Stimulated activated CD4-positive, alpha-beta T cell treated with anti-CD3 and anti-CD28 coated beads, TNF-alpha, amount 100 ng/mL, for 24 hours (primary cell): ENCODE measurements at regions not wholly inside any gene's neighbourhood (a gene's known extent, or its start where the extent isn't known, plus 50 kb on each side); places are given as distances from the start of the nearest gene placed in this dataset.
"Not testable (repeated sequence)": the region's sequence is repeated elsewhere in the genome, so short reads cannot be mapped to it uniquely, and the experiment has no call there.

Experiments
- DNase-seq, 3 experiments: peaks; one replicate each; pipeline ENCODE4 v3.0.0-alpha.2; 2020; ENCODE audit warnings: low read depth in 3 of 3

DNA sequence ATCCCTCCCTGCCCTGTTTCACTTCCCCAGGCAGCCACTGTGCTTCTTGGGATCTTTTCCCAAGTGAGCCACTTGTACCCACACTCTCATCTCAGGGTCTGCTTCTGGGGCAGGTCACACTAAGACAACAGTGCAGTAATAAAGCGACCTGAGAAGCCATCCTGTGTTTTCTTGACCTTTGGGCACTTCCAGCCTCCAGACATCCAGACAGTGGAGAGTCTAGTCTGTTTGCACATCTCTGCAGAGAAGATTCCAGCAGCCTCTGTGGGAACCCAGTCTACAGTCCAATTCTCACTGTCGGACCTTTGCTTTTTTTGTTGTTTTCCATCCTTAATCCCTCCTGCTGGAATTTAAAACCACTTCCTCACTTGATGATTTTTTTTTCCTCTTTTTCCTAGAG lies 50.3 kb upstream of the ATP6AP2 start:
- no peak for DNase-seq

DNA sequence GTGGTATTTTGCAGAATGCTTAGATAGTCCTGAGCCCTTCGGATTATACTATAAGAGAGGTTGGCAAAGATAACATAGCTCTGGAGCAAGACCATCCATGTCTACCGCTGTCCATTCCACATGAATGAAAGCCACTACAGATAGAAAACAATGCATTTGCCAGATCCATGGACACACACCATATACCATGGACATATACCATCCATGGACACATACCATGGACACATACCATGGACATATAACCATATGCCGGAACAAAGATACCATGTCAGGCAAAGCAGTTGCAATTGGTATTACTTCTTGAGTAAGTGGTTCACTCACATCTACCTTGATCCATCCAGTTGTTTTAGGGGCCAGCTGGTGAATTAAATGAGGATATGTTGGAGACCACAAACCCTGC lies 53.2 kb upstream of the ATP6AP2 start:
- no peak for DNase-seq

DNA sequence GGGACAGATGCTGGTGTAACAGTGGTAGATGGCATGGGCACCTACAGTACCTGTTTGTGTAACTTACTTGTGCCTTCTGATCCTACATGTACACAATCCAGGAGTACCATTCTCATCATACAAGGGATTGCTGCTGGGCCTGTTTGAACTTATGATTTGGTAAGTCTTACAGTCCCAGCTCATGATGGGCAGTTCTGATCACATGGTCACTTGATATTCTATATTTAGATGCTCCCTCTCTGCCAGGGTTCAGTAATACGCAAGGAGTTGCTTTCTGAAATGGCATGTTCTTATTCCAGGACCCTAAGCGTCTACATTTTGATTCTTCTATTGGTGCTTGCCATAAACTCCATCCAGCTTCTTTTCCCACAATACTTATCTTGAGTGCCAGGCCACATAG lies 54.4 kb upstream of the ATP6AP2 start:
- DNase-seq, result no peak

DNA sequence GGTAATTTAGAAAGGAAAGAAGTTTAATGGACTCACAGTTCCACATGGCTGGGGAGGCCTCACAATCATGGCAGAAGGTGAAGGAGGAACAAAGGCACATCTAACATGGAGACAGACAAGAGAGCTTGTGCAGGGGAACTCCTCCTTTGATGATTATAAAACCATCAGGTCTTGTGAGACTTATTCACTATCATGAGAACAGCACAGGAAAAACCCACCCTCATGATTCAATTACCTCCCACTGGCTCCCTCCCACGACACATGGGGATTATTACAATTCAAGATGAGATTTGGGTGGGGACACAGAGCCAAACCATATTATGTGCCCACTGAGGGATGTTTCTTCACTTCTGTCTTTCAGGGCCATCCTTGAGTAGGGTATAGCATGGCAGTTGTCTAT lies 54.9 kb upstream of the ATP6AP2 start:
- DNase-seq, result not testable (repeated sequence)

DNA sequence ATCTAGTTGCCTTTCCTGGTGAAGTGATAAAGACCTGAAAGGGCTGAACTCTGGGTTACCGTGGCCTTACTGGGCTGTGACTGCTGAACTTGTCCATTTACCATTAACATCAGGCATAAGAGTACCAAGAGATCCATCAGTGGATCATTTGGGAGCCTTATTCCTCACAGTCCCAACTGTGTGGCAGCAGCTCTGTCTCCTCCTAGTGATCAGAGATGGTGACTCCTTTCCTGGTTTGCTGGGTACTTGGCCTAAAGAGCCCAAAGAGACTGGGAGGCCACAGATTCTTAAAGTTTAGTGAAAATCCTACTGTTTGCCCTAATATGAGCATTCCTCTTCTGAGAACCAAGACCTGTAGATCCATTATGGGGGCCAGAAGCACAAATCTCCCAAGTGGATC lies 56.3 kb upstream of the ATP6AP2 start:
- no peak for DNase-seq

DNA sequence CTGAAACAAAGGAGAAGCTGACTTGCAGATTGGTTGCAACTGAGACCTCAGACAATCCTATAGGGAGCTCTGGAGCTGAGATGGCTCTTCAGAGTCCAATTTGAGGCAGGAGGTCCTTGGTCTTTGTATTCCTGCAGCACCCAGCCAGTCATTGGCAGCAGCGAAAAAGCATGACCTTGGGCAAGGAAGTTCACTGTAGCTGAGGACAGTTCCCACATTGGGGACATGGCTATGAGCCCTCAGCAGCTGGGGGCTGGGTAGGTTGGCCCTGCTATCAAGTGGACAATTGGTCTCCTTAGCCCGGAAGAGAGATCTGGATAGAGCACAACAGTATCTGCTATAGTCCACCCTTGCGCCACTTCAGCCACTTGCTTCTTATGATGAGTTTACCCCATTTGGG lies 56.9 kb upstream of the ATP6AP2 start:
- DNase-seq, result no peak

DNA sequence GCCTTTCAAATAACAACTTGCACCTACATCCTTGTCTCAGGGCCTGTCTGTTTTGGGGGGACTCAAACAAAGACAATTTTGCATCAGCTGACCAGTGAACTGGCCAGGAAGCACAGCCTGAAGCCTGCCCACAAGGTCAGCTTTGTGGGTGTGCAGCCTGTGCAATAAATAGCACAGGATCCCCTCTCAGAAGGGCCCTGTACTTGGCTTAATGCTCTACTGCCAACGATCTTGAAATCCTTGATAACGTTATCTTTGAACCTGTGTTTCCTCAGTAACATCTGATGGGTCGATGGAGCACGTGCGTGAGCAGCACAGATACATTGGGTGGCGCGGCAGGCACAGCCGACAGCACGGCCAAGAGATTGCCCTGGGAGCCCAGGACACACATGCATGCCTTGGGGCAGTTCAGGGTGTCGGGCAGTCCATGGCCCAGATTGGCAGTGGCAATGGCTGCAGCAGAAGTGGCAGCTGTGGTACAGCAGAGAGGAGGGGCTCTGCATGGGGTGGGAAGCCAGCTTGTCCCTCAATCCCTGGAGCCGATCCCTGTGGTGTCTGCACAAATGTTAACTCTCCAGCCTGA lies 58.8 kb upstream of the ATP6AP2 start:
- DNase-seq, result no peak

DNA sequence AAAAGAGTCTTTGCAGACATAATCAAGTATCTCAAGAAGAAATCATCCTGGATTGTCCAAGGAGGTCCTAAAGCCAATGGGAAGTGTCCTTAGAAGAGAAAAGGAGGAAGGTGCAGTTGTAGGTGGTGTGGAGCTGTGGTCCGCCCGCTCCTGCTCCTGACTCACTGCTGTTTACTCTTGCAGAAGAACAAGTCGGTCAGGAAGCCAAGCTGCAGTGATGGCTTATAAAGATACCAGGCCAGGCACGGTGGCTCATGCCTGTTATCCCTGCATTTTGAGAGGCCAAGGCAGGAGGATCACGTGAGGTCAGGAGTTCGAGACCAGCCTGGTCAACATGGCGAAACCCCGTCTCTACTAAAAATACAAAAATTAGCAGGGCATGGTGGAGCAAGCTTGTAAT lies 66.4 kb upstream of the ATP6AP2 start:
- DNase-seq, result no peak

DNA sequence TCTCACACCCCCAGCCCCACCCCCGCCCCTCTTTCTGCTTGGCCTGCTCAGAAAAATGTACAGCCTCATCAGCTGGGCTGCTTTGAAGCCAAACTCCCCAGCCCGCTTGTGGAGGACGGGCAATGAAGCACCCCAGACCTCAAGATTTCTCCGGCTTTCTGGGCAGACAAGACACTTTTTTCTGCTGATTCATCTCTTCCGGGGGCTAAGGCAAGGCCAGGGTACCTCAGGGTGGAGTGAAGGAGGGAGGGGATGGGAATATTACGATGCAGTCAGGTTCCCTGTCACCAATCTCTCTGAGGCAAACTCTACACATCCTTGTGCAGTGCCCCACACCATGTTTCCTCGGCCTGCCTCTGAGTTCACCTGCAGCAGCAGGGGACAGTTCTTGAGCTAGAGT lies 66.9 kb upstream of the ATP6AP2 start:
- DNase-seq, result no peak

DNA sequence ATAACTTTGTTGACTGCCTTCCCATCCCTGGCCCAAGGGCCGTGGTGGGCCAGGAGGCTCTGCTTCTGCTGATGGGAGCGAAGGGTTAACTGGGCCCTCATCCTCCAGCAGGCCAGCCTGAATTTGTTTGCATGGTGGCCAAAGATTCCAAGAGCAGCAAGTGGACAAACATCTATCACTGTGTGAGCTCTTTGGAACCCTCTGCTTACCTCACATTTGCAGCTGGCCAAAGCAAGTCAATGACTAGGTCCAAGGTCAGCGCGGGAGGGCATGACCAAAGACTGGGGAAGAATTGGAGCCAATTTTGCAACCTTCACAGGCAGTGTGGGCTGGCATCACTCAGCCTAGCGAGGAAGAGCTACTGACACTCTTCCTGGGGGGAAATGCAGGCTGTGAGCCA lies 67.8 kb upstream of the ATP6AP2 start:
- DNase-seq, result no peak

DNA sequence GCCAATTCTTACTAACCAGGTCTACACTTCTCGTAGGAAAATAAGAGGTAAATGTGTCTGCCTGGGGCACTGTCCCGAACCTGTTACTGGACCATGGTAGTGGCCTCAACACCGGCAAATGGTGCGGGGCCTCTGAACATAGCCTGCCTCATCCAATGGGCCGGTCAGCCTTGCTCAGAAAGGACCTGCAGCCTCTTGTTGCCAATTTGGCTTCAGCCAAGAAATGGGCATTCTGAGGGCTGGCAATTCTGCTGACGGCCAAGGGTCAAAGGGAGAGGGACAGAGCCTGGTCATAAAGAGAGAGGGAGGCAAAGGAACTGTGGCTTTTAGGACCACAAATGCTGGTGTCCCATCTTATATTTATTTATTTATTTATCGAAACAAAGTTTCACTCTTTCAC lies 69.5 kb upstream of the ATP6AP2 start:
- no peak for DNase-seq

DNA sequence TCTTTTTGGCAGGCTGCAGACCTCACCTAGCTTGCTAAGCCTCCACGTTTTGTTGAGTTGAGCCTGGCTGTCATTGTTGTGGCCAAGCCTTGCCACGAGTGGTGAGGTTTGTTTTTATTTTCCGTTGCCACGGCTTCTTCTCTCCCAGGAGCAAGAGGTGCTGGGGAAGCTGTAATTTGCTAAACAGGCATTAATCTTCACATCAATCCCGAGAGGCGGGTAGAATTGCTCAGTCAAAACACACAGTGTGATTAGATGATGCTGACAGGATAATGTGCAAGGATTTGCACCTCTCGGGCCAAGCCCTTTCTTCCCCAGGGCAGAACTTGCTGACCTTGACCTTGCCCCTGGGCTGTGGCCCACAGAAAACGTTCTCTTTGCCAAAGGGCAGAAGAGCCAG lies 72.2 kb upstream of the ATP6AP2 start:
- no peak for DNase-seq

DNA sequence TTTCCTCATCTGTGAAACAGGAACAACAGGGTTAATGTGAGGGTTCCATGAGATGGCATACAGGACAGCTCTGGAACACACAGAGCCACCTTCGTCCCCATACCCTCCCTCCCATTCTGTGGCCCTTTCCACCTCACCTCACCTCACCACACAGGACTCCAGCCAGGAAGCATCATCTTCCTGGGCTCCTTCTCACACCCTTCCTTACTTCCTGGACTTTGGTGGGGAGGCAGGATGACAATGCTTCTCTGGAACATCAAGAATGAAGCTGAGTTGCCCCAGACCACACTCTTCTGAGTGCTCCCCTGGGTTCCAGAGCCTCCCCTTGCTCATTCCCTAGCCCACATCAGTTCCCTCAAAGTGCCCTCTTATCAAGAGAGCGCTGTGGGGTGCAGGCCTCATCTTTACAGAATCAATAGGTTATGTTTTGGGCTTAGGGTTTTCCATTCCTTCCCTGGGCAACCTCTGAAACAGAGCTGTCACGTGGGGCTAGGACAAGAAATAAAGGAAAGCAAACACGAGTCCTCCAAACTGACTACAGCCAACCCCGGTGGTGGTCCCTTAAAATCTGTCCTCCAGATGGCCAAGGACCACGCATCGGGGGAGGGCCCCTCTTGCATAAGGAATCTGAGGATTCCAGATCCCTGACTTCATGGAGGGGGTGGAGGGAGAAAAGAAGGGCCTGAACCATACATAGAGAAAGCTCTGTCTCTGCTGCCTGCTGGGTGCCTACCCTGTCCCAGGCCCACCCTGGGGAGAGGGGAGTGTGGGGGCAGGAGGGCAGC lies 74.4 kb upstream of the ATP6AP2 start:
- DNase-seq, result no peak

DNA sequence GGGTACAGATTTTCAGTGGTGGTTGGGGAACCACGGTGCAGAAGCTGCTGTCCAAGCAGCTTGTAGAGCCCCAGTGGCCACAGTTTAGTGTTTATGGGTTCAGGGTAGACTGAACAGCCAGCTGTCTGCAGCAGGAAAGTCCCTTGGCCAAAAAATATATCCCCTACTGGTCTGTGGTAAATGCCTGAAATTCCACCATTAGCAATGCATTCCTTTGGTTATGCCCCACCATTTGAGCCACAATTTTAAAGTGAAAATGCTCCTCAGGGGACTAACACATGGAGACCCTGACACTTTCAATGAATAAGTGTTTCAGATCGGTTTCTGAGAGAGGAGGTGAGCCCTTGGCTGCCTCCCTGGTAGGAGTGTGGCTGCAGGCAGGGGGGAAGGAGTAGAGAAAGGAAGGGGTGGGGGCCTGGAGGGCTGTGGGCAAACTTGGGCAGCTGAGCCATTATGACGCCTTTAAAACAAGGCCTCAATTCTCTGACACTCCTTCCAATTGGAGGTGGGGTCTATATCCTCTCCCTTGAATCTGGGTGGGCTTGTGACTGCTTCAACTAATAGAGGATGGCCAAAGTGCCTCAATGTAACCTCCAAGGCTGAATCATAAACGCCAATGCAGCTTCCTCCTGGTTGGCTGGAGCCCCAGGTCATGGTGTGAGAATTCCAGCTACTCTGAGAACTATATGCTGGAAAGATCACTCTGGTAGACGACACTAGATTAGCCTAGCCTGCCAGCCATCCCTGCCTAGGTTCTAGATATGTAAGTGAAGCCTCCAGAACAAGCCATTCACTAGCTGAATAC lies 75.8 kb upstream of the ATP6AP2 start:
- no peak for DNase-seq

DNA sequence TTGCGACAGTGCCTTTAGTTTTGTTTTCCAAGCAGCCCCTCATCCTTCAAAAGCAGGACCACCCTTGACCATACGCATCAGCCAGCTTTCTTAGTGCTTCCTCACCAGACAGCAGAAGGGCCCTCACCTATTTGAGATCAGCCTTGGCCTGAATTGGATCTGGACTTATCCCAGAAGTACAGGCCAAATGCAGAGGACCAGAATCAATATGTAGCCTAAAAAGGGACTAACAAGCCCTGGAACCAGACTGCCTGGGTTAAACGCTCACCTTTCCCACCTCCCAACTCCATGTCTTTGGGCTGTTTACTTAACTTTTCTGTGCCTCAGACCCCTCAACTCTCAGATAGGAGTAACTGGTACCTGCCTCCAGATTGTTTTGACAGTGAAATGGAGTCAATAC lies 77.7 kb upstream of the ATP6AP2 start:
- no peak for DNase-seq

DNA sequence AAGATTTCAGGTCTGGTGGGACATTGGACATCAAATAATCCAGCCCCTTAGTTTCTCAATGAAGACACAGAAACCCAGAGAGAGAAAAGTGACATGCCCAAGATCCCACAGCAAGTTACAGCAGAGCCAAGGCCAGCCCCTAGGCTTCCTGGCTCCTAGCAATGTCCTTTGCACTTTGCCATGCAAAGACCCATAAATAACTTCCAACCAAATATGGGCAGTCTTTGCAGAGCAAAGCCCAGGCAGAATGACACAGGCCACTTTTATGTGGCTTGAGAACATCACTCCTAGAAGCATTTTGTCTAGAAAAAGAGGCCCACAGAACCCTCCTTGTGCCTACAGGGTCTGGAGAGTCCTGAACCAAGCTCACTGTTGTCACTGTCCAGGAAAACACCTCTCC lies 78.1 kb upstream of the ATP6AP2 start:
- DNase-seq, result no peak

DNA sequence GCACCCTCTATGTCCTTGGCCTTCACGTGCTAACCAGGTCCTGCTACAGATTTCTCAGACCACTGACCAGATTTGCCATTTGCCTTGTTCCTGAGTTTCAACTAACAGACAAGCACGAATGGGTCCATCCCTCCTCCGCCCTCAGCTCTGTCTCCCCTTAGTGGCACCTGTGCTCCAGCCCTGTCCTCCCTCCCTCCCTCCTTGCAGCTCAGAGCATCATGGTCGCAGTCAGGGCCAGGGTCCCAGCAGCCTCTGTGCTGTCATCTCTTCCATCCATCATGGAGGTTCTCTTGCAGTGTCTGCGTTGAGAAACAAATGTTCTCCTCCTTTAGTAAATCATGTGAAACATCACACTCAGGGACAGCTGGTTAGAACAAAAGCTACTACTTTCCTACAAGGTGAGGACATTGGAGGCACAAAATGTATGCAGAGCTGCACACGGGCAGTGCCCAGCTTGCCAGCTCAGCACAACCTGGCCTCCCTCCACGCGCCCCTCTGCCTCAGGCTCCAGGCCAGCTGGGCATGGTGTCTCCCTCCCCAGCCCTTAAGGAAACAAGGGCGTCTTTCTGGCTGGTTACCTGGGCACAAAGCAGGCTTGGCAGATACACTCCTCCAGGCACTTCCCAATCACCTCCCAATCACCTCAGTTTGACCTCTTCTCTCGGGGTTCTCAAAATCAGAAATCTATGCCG lies 79.5 kb upstream of the ATP6AP2 start:
- DNase-seq, result no peak

DNA sequence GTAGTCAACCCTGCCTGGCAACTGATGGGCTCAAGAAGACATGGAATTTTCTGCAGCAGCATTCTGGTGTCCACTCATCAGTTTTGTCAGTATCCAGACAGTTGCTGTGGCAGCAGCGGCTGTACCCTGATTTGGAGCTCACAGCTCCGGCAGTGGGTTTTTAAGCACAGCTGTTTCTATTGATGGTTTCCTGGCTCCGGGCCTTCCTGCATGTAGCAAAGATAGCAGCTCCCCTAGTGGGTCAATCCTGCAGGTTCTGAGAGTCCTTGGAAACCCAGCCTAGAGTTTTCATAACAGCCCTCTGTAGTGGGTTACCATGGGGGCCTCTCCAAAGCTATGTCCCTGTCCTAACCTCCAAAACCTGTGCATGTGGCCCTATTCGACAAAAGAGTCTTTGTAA lies 84.0 kb upstream of the ATP6AP2 start:
- no peak for DNase-seq

DNA sequence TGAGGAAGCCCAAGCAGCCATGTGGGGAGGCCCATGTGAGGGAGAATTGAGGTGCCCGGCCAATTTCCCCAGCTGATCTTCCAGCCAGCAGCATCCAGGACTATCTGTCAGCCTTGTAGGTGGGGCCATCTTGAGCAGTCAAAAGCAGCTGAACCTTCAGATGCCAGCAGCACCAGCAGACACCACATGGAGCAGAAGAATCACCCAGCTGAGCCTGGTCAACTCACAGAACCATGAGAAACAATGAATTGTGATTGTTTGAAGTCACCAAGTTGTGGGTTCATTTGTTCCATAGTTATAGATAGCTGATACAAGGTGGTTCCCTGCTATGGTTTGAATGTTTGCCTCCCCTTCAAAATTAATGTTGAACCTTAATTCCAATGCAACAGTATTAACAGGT lies 85.1 kb upstream of the ATP6AP2 start:
- DNase-seq, result no peak

DNA sequence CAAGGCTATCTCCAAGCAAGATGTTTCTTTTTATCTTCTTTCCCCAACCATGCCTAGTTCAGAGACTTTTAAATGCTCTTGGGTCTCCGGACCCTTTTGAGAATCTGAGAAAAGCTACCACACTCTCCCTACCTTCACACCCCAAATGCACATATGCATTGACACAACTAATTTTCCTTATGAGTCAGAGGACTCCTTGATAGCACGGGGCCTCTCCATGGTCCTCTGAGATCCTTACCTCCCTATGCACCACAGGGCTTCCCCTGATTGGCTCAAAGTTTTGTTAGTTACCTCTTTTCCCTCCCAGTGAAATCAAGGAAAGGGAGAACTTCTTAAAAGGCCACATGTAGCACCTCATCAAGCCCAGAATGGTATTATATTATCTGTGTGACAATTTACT lies 86.8 kb upstream of the ATP6AP2 start:
- no peak for DNase-seq

DNA sequence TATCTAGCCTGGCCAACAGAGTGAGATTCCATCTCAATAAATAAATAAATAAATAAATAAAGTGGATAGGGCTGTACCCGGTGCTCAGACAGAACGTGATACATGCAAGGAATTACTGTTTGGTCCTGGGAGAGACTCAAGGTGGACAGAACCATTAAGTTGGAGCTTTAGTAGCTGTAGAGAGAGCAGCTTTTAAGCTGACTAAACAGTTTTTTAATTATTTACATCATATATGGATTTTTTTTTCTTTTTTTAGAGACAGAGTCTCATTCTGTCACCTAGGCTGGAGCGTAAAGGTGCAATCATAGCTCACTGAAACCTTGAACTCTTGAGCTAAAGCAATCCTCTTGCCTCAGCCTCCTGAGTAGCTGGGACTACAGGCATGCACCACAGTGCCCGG lies 92.5 kb upstream of the ATP6AP2 start:
- DNase-seq, result no peak

DNA sequence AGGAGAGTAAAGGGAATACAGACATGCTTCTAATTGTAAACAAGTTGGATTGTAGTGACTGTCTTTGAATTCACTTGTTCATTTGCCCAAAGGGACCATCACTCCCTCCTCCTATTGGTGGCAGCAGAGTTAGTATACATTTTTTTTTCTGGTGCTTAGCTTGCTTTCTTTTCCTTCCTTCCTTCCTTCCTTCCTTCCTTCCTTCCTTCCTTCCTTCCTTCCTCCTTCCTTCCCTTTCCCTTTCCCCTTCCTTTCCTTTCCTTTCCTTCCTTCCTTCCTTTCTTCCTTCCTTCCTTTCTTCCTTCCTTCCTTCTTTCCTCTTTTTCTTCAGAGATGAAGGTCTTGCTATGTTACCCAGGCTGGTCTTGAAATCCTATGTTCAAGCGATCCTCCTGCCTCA lies 94.8 kb upstream of the ATP6AP2 start:
- DNase-seq, result no peak
